ENCODE measurements at regions not wholly inside any gene's neighbourhood (a gene's known extent, or its start where the extent isn't known, plus 50 kb on each side); places are given as distances from the start of the nearest gene placed in this dataset.

DNA sequence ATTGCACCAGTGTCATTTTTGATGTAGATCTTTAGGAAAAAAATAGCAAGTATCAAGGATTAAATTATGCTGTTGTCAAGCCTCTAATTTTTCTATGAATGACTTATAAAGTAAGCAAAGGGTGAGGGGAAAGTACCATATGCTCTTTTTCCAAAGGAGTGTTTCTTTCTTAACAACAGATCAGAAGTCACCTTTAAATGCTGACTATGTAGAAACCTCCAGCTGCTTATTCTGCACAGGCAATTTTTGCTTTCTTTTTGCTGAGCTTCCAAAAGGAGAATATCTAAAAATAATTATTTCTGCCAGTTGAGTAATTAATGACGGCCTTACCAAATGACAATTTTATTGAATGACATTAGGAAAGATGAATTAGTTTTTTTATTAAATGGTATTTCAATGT, 390.6 kb upstream of the MANEA start:
- no peaks in the 10 kb centered on the region for H3K27me3 Mint-ChIP-seq
- H3K4me3 Mint-ChIP-seq, result no peak overlapping the region
- H3K36me3 Mint-ChIP-seq, result no peaks in the 10 kb centered on the region
- no peak for DNase-seq
- H3K9me3 Mint-ChIP-seq, result no peaks in the 10 kb centered on the region
- CTCF ChIA-PET, result no interaction called here
- H3K4me1 Mint-ChIP-seq, result no peaks in the 10 kb centered on the region
- no peak overlapping the region for H3K27ac Mint-ChIP-seq

DNA sequence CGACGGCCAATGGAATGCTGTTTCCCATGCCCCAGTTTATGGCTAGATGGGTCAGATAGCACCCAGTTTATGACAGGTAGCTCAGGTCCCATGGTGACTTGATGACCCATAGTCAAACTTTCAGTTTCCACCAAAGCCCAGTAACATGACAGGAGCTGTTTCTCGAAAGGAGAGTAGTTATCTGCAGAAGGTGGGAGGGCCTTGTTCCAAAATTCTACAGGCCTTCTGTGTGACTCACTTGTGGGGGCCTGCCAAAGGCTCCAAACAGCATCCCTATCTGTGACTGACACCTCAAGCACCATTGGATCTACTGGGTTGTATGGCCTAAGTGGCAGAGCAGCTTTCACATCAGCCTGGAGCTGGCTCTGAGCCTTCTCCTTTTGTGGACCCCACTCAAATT, 379.7 kb upstream of the MANEA start:
- H3K27me3 Mint-ChIP-seq, result no peaks in the 10 kb centered on the region
- H3K4me3 Mint-ChIP-seq, result no peak overlapping the region
- no peak overlapping the region for H3K27ac Mint-ChIP-seq
- CTCF ChIA-PET, result no interaction called here
- no peaks in the 10 kb centered on the region for H3K4me1 Mint-ChIP-seq
- H3K9me3 Mint-ChIP-seq, result no peaks in the 10 kb centered on the region
- DNase-seq, result no peak
- H3K36me3 Mint-ChIP-seq, result no peaks in the 10 kb centered on the region

DNA sequence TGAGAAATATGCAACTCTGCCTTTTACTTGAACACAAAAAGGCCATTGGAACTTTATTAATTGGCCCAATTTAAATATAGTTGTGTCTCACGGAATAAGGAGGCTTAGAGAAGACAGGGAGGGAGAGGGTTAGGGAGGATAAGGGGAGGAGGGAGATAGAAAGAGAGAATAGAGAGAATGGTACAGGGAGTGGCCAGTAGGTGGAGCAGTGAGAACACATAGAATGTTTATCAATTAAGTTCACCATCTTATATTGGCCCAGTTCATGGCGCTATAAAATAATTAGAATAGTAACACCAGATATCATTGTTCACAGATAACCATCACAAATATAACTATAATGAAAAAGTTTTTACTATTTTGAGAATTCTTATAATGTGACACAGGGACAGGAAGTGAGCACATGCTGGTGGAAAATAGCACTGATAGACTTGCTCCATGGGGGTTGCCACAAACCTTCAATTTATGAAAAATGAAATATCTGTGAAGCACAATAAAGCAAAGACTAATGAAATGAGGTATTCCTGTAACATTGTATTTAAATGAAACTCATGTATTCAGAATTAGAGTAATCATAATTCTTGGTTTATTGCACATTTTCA, 374.1 kb upstream of the MANEA start:
- Mint-ChIP-seq H3K27me3 (no peaks in the 10 kb centered on the region), H3K9me3 (no peaks in the 10 kb centered on the region), H3K36me3 (no peaks in the 10 kb centered on the region), H3K27ac (no peak overlapping the region), H3K4me1 (no peaks in the 10 kb centered on the region), H3K4me3 (no peak overlapping the region)
- CTCF ChIA-PET, result no interaction called here
- peak; percentile 23 for DNase-seq

DNA sequence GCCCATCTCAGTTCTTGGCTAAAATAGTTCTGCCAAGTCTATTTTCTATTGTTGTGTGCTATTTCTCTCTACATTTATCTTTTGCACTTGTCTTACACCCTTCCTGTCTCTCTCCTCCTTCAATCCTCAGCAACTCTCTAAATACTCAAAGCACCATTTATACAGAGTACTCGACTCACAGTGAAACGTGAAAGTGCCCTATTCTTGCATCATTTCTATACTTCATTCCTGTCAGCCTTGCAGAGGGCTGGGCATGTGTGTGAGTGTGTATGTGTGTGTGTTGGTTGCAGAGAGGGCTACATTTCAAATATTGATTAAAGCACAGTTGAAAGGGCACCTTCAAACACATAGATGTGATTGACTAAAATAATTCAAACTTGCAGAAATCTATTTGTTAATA, 373.2 kb upstream of the MANEA start:
- no peak for DNase-seq
- H3K4me3 Mint-ChIP-seq, result no peak overlapping the region
- CTCF ChIA-PET, result no interaction called here
- no peaks in the 10 kb centered on the region for H3K9me3 Mint-ChIP-seq
- H3K27me3 Mint-ChIP-seq, result no peaks in the 10 kb centered on the region
- H3K27ac Mint-ChIP-seq, result no peak overlapping the region
- H3K36me3 Mint-ChIP-seq, result no peaks in the 10 kb centered on the region
- no peaks in the 10 kb centered on the region for H3K4me1 Mint-ChIP-seq

DNA sequence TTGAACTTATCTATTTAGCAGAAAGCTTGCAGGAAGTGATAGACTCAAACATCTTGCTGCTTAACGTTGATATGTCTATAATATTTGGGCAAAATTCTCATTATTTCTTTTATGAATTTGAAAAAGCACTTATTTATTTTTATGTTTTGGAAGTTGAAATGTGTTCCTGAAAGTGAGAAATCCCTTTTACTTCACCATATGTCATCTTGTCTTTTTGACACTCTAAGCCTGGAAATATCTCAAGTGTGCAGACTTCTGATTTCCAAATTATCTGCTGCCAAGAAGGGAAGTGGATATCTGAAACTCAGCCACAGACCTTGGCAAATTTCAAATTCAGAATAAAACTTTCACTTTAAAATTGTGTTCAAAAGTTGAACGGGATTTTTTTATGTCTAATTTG, 368.7 kb upstream of the MANEA start:
- no peaks in the 10 kb centered on the region for H3K4me1 Mint-ChIP-seq
- H3K4me3 Mint-ChIP-seq, result no peak overlapping the region
- no peaks in the 10 kb centered on the region for H3K27me3 Mint-ChIP-seq
- no peak overlapping the region for H3K27ac Mint-ChIP-seq
- H3K9me3 Mint-ChIP-seq, result no peaks in the 10 kb centered on the region
- H3K36me3 Mint-ChIP-seq, result no peaks in the 10 kb centered on the region
- DNase-seq, result no peak
- CTCF ChIA-PET, result no interaction called here

DNA sequence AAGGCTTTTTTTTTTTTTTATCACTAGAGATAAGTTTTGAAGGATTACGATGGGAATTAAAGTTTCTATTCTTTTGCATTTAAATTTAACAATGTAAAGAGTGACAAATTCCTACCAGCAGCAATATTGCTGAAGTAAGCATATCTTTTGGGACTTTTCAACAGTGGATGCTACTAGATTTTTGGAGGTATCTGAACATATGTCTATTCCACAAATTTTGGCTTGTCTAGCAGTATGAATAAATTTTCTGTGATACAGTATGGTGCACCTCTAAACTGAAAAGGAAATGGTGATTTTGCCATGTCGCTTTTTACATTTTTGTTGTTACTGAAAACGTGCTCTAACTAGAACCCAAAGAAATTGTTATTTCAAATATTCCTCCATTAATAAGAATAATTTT, 368.3 kb upstream of the MANEA start:
- CTCF ChIA-PET, result no interaction called here
- Mint-ChIP-seq H3K27ac (no peak overlapping the region), H3K36me3 (no peaks in the 10 kb centered on the region), H3K4me1 (no peaks in the 10 kb centered on the region), H3K4me3 (no peak overlapping the region), H3K9me3 (no peaks in the 10 kb centered on the region), H3K27me3 (no peaks in the 10 kb centered on the region)
- no peak for DNase-seq

DNA sequence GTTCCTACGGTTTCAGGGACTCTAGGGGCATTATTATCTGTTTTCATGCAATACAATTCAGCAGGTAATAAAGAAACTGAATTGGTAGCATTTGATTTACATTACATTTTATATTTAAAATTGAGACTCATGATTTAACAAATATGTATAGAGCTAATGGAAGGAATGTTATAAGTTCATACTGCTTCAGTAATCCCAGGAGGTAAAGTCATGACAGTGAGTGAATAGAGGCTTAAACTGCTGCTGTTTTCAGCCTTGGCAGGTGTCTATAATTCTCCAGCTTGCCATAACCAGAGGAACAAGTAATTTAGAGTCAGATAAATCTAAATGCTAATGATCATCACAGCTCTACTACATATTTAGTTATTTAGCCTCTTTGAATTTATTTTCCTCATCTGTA, 360.8 kb upstream of the MANEA start:
- CTCF ChIA-PET, result no interaction called here
- H3K4me1 Mint-ChIP-seq, result no peaks in the 10 kb centered on the region
- H3K4me3 Mint-ChIP-seq, result no peak overlapping the region
- no peaks in the 10 kb centered on the region for H3K27me3 Mint-ChIP-seq
- no peak for DNase-seq
- H3K27ac Mint-ChIP-seq, result no peak overlapping the region
- no peaks in the 10 kb centered on the region for H3K9me3 Mint-ChIP-seq
- H3K36me3 Mint-ChIP-seq, result no peaks in the 10 kb centered on the region

DNA sequence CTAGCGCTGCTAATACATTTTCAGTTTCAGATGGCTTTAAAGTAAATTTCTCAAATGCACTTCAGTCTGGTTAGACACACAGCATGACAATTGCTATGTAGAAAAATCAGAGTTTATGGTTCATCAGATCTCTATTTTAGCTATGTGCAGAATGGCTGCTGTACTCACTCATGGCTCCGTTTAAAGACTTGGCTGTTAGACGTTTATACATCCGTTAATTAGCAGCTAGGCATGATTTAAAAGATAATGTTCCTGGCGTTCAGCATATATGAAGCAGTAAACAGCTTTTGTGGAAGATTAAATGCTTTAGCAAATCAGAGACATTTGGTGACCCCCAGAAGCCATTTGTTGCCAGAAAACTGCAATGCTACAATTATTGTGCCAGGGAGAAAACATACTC, 350.0 kb upstream of the MANEA start:
- DNase-seq, result no peak
- H3K4me1 Mint-ChIP-seq, result no peaks in the 10 kb centered on the region
- CTCF ChIA-PET, result no interaction called here
- H3K27ac Mint-ChIP-seq, result no peak overlapping the region
- no peak overlapping the region for H3K4me3 Mint-ChIP-seq
- no peaks in the 10 kb centered on the region for H3K36me3 Mint-ChIP-seq
- H3K27me3 Mint-ChIP-seq, result no peaks in the 10 kb centered on the region
- H3K9me3 Mint-ChIP-seq, result no peaks in the 10 kb centered on the region

DNA sequence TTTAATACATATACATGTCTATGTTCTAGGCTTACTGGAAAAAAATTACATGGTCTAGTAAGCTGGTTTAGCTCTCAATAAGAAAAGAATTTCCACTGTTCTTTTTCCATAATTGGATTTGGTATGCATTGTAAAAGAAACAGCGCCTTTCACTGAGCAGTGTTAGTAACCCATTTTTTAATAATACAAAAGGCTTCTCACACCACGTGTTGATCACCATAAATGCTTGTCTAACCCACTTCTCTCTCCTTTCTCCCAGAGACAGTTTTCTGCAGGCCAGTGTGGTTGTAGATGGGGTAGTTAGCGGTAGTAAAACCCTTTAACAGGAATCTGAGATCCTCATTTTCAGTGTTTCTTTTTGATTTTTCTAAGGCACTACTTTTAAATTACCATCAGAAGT, 348.7 kb upstream of the MANEA start:
- H3K27ac Mint-ChIP-seq, result no peak overlapping the region
- no peaks in the 10 kb centered on the region for H3K9me3 Mint-ChIP-seq
- H3K4me3 Mint-ChIP-seq, result no peak overlapping the region
- CTCF ChIA-PET, result no interaction called here
- H3K4me1 Mint-ChIP-seq, result no peaks in the 10 kb centered on the region
- H3K36me3 Mint-ChIP-seq, result no peaks in the 10 kb centered on the region
- H3K27me3 Mint-ChIP-seq, result no peaks in the 10 kb centered on the region
- no peak for DNase-seq

DNA sequence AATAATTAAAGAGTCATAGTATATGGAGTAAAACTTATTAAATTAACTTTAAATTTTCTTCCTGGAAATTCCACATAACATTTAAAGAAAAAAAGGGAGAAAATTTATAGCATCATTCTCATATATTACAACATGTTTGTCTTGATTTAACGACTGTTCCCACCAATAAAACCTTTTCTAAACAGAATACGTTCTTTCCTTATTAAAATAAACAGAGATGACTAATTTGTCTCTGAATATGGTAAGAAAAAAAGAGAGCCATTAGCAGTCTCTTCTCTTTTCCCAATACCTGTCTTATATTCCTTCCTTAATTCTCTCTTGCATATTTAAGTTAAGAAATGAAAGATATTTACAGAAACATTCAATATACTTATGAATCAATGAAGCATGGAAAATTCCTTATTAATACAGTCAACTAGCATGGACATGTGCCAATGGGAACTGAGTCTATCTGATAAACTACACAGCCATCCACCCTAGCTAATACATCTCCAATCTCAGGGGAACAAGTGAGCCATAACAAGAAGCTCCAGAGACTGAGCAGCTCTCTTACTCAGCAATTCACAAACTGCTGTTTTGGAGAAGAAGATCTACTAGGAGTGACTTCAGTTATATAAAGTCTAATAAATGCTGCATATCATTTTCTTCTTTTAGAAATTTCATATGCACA, 347.1 kb upstream of the MANEA start:
- Mint-ChIP-seq H3K9me3 (no peaks in the 10 kb centered on the region), H3K4me3 (no peak overlapping the region), H3K27ac (no peak overlapping the region), H3K27me3 (no peaks in the 10 kb centered on the region), H3K36me3 (no peaks in the 10 kb centered on the region), H3K4me1 (no peaks in the 10 kb centered on the region)
- no peak for DNase-seq
- CTCF ChIA-PET, result no interaction called here

DNA sequence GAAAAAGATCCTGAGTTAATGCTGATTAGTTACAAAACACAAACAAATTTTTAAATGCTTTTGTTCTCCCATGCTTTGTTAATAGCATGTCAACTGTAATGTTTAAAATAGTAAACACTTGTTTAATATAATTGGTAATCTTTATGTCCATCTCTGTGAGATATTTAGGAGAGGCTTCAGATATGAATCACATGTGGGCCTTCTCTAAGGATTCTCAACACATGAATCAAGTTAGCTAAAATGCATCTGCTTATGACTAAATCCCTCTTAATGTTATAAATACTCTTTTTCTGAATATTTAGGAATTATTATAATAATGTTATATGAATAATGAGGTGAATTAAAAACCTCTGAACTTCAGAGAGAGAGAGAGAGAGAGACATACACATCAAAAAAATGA, 345.9 kb upstream of the MANEA start:
- H3K36me3 Mint-ChIP-seq, result no peaks in the 10 kb centered on the region
- H3K4me1 Mint-ChIP-seq, result no peaks in the 10 kb centered on the region
- H3K27ac Mint-ChIP-seq, result no peak overlapping the region
- H3K9me3 Mint-ChIP-seq, result no peaks in the 10 kb centered on the region
- no peak for DNase-seq
- CTCF ChIA-PET, result no interaction called here
- no peaks in the 10 kb centered on the region for H3K27me3 Mint-ChIP-seq
- H3K4me3 Mint-ChIP-seq, result no peak overlapping the region

DNA sequence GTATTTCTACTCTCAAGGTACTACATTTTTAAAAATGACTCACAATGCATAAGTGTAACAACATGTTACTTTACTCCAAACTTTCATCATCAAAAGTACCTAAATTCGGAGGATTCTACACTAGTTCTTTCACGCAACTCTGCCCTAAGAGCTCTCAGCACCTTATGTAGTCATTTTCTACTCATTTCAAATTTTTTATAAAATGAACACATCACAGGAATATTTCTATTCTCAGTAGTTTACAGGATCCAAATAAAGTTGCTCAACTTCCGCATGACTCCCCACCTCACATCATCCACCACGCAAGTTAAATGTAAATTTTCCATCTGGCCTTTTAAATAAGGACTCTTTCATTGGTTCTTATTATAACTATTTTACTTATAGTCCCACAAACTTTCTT, 344.9 kb upstream of the MANEA start:
- CTCF ChIA-PET, result no interaction called here
- Mint-ChIP-seq H3K4me3 (no peak overlapping the region), H3K4me1 (no peaks in the 10 kb centered on the region), H3K9me3 (no peaks in the 10 kb centered on the region), H3K27ac (no peak overlapping the region), H3K36me3 (no peaks in the 10 kb centered on the region), H3K27me3 (no peaks in the 10 kb centered on the region)
- DNase-seq, result no peak

DNA sequence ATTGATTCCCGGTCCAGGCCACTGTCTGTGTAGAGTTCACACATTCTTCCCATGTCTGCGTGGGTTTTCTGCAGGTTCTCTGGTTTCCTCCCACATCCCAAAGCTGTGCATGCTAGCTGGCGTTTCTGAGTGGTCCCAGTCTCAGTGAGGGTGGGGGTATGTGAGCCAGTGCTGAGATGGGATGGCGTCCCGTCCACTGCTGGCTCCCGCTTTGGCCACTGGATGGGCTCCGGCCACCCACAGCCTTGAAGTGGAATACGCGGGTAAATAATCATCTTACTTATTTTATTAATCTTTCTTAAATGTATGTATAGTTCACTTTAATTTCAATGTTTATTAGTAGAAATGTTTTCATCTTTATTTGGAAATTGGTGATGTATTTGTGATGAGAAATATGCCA, 343.5 kb upstream of the MANEA start:
- Mint-ChIP-seq H3K4me3 (no peak overlapping the region), H3K9me3 (no peaks in the 10 kb centered on the region), H3K27ac (no peak overlapping the region), H3K4me1 (no peaks in the 10 kb centered on the region), H3K27me3 (no peaks in the 10 kb centered on the region), H3K36me3 (no peaks in the 10 kb centered on the region)
- CTCF ChIA-PET, result no interaction called here
- no peak for DNase-seq

DNA sequence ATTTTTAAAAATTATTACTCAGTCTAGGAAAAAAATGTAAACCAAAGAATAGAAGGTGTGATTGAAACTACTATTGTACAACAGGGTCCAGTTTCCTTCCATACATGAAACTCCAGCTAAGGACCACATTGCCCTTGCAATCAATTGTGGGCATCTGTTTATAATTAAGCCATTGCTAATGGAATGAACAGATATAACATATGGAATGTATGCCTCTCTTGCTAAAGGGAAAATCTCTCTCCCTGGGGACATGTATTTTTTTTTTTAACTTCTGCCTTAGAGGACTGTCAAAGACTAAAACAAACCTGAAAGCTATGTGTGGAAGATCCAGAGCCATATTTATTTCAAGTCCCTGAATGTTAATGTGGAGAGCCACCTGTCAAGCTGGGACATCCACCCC, 336.8 kb upstream of the MANEA start:
- Mint-ChIP-seq H3K27ac (no peak overlapping the region), H3K9me3 (no peaks in the 10 kb centered on the region), H3K27me3 (no peaks in the 10 kb centered on the region), H3K36me3 (no peaks in the 10 kb centered on the region), H3K4me3 (no peak overlapping the region), H3K4me1 (no peaks in the 10 kb centered on the region)
- CTCF ChIA-PET, result no interaction called here
- DNase-seq, result no peak

DNA sequence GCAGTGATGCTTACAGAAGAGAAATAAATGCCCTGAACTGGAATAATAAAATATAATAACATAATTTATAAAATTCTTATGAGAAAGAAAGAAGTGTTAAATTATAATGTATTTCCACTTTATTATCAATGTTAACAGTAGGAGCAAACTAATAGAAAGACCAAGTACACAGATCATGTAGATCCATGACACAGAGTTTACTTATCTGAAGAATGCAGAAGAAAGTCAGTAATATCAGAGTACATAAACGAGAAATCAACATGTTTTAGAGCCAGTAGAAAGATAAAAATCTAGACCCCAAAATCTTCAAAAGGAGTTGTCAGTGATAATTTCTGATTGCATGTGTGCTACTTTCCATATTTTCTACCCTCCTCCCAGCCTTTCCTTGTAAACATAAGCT, 334.8 kb upstream of the MANEA start:
- no peaks in the 10 kb centered on the region for H3K9me3 Mint-ChIP-seq
- H3K4me3 Mint-ChIP-seq, result no peak overlapping the region
- DNase-seq, result no peak
- H3K27me3 Mint-ChIP-seq, result no peaks in the 10 kb centered on the region
- no peaks in the 10 kb centered on the region for H3K4me1 Mint-ChIP-seq
- H3K36me3 Mint-ChIP-seq, result no peaks in the 10 kb centered on the region
- no peak overlapping the region for H3K27ac Mint-ChIP-seq
- CTCF ChIA-PET, result no interaction called here

DNA sequence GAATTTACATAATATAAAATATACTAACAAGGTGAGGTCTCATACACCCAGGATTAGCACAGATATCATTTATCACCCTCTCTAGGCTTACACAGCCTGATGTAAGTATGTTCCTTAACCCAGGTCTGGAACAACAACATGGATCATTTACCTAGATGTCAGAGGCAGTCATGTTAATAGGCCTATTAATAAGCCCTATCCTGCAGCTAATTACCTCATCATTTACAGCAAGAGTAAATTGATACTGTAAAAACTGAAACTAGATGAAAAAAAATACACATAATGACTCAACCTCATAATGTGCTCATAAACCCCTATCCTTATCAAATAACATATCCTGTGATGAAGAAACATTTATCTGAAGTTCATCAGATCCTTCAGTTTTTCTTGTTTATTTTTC, 334.3 kb upstream of the MANEA start:
- CTCF ChIA-PET, result no interaction called here
- Mint-ChIP-seq H3K4me1 (no peaks in the 10 kb centered on the region), H3K36me3 (no peaks in the 10 kb centered on the region), H3K27ac (no peak overlapping the region), H3K27me3 (no peaks in the 10 kb centered on the region), H3K9me3 (no peaks in the 10 kb centered on the region), H3K4me3 (no peak overlapping the region)
- DNase-seq, result no peak
